ENCODE measurements at regions not wholly inside any gene's neighbourhood (a gene's known extent, or its start where the extent isn't known, plus 50 kb on each side); places are given as distances from the start of the nearest gene placed in this dataset.
"Not testable (repeated sequence)": the region's sequence is repeated elsewhere in the genome, so short reads cannot be mapped to it uniquely, and the experiment has no call there.

DNA sequence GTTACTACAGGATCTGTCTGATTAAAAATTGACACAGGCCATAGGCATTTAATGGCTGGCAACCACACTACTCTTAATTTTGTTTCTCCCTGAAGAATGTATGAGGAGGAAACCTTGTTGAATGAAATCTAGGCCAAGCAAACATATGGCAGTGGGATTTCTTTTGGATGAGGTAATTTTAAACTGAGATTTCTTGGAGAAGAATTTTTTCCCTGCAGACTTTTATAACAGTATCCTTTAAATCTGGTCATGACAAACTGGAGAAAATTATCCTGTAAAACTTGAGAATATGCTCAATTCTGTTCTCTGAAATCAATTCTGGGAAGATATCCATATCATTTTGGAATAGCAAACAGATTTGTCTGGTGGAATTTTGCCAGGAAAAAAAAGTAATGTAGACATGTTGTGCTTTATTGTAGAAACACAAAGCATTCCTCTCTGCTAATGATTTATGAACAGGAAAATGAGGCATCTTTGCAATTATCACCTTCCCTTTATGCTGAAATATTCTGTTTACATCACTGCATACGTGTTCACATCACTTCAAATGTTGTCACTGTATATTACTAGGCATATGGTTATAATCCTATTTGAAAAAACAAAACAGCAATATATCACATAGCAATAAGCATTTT is 108.3 kb upstream of the ARSJ start:
- no peak for DNase-seq (ENCODE audit: low spot score)

DNA sequence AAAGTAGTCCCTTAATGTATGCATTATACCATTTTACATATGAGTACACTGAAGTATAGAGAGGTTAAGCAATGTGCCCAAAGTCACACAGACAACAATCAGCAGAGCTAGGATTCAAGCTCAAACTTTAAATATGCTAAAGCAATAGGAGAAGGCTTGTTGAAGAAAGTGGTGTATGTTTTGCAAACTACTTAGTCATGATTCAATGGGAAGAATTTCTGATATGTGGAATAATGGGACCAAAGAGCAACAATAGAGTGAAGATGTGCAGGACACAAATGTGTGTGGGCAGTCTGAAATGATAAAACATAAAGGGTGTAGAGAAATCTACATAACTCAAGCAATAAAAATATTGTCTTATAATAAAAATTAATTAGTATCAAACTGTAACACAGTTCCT is 109.0 kb upstream of the ARSJ start:
- DNase-seq (ENCODE audit: low spot score): no peak

DNA sequence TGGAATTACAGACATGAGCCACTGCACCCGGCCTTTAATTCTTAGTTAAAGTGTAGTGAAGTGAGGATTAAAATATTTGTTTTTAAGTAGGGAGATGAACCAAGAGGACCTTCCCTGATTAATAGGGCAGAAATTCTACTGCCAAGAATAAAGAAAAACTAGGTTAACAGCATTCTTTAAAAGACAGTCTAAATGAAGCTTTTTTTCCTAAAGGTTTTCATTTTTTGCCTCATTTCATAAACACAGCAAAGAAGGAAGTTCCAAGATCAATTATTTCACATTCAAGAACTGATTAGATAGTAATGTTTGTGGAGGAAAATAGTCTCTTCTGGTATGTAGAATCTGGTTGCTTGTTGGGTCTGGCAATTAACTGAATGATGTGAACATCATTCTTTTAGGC is 112.1 kb upstream of the ARSJ start:
- DNase-seq (ENCODE audit: low spot score): no peak

DNA sequence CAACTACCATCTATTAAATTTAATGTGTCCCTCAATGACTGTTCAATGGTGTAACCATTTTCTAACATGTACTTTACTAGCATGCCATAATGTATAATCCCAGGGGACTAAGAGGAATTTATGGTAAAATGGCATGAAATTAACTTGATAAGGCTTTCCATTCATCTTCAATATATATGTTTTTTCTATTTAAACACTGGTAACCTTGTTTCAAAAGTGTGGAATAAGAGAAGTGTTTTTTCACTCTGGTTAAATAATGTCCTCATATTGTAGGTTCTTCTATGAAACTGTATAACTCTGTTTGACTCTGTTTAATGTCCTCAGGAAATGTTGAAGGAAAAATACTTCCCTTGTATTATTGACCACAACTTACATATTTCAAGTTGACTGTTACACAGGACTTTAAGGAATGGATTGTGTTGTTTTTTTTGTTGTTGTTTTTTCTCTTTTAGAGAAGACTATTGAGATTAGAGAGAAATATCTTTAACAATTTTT is 113.8 kb upstream of the ARSJ start:
- DNase-seq (ENCODE audit: low spot score): no peak

DNA sequence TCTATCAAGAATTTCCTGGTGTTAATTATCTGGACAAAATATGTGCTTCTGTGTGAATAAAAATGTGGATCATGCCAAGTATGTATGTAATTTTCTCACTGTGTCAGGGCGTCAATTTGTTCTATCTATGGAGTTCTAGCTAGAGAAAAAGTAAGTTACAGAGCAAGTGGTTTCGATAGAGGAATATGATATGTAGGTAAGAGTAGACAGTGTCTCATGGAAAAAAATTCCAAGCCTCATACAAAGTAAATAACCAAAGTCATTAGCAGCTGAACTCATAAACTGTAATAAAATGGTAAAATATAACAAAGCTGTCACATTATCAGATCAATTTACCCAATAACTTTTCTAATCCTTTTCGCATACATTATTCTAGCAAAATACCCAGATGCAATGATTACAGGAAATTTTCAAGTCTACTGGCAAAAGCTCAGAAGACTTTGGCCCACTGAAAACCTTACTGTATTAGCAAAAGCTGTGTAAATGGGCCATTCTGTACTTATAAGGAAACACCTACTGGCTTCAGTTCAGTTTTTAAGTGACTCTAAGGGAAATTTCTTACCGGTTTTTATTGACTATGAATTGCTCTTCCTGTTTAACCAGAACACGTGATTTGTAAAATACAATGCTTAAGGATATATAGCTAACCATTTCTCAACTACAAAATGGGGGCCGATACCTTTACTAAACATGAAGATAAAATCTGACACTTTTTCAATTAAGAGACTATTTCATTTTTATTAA is 121.0 kb upstream of the ARSJ start:
- DNase-seq (ENCODE audit: low spot score): no peak

DNA sequence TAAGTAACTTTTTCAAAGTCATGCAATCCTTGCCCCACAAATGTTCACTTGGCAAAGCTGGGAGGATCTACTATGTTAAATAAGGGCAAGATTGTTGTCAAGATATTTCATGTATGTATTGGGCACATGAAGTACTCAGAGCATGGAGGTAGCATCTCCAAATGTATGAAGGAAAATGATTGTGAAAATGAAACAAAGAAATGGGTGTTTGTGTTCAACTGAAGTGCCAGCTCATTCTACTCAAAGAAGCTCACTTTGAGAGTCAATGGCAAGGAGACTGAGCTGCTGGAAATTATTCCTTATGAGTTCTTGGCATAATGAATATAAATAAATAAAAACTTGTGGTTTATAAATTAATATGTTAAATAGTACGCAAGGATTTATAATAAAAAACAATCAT is 124.5 kb upstream of the ARSJ start:
- DNase-seq (ENCODE audit: low spot score): no peak

DNA sequence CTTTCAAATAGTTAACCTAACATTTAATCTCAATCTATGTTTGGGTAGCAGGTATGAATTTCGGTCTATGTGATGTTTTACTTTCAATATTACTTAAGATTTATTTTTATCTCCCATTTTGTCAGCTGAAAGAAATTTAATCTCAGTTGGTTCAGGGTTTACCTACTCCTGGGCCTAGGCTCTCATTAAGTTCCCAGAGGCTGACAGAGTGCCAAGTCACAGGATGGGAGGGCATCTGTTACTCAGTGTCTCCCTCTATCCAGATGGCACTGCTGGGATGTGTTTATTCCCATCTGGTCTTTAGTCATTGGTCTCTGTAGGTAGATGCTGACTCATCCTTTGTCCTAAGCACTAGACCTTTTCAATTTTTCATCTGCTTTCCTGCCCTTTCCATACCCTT is 129.4 kb upstream of the ARSJ start:
- peak; percentile 15 for DNase-seq (ENCODE audit: low spot score)

DNA sequence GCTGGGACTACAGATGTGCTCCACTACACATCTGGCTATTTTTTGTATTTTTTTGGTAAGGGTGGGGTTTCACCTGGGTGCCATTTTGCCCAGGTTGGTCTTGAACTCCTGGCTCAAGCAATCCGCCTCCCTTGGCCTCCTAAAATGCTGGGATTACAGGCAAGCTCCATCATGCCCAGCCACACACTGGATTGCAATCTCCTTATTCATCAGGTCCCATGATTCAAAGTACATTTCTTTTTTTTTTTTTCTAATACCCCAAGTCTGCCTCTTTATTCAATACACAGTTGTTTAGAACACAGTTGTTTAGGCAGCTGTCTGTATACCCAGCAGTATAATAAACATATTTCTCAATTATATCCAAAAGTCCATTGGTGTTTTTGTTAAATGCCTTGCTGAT is 130.3 kb upstream of the ARSJ start:
- no peak for DNase-seq (ENCODE audit: low spot score)

DNA sequence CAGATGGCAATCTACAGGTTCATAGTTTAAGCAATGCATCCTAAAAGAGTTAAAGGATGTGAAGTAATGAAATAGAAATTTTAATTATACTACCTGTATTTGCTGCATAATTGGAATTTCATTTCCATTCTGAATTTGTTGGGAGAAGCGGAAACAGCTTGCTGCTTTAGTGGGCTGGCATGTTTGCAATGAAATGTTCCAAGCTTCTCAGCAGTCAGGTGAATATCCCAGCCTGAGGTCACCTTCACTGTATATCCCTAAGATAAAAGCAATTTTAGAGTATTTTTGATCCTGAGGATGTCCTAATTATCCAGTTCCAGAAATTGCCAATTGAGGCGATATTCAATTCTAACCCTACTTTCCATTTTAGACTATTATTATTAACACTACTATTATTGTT is 136.1 kb upstream of the ARSJ start:
- no peak for DNase-seq (ENCODE audit: low spot score)

DNA sequence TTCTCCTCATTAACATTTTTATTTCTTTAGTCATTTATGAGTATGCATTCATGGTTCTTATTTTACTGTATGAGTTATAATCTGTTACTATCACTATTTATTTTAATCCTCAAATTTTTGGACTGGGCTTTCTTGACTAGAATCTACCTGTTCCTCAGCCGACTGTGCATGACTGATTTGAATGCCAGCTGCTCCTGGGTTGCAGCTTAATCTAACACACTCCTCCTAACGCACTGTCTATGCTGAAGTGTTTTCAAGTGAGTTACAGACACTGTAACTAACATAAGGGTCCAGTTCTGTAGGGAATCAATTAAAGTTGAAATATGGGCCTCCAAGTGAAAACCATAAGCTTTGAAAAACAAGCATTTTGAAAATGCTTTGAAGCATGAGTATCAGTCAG is 137.4 kb upstream of the ARSJ start:
- no peak for DNase-seq (ENCODE audit: low spot score)

DNA sequence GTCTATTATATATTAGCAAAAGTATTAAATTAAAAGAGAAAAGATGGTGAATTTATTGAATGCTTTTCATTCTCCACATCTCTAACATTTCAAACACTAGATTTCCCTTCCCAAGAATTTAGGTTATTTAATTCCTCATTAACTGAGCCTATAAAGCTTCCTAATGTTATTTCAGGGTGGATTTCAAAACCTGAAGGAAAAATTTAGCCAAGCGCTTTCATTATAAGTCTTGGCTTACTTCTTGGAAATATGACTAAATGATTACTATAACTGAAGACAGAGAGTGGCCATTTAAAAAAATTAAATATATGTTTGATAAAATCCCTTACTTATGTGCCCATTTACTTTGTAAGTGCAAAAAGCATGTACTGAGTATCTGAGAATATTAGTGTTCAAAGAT is 141.8 kb upstream of the ARSJ start:
- DNase-seq (ENCODE audit: low spot score): no peak

DNA sequence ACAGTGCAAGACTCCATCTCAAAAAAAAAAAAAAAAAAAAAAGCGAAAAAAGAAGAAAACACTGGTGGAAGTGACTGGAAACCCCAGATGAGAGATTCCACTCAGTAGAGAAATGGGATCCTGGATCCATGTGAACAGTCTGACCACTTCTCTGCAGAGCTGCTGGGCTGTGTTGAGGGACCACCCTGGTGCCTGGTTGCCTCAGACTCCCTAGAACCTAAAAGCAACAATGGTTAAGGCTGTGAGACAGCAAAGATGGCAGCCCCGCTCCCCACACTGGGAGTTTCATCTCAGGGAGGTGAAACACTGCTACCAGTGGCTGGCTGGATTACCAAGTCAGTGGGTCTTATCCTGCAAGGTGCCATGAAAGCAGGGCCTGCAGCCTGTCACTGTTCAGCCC is 152.8 kb upstream of the ARSJ start:
- no peak for DNase-seq (ENCODE audit: low spot score)

DNA sequence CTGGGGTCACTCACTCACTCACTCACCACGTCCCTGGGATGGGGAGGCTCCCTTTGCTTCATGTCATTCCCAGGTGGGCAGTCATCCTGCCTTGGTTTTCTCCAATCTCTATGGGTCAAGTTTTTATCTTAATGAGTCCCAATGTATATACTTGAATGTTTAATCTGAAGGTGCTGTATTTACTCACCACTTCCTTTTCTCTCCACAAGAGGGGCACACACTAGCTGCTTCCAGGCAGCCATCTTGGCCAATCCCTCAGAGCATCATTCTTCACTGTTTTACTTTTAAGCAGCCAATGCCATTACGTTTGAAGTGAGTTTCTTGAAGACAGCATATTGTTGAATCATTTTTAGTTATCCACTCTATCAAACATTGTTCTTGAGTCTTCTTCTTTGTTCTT is 153.4 kb upstream of the ARSJ start:
- DNase-seq (ENCODE audit: low spot score): no peak

DNA sequence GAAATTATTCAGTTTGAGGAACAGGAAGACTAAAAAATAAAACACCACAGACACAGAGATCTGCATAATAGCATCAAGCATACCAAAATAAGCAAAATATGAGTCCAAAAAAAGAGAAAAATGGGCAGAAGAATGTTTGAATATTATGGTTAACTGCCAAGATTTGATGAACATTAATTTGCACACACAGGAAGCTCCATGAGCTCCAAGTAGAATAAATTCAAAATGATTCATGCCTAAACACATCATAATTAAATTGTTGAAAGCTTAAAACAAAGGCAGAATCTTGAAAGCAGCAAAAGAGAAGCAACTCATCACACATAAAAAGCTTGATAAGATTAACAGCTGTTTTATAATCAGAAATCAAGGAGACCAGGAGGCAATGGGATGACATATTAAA is 156.6 kb upstream of the ARSJ start:
- peak; percentile 4 for DNase-seq (ENCODE audit: low spot score)

DNA sequence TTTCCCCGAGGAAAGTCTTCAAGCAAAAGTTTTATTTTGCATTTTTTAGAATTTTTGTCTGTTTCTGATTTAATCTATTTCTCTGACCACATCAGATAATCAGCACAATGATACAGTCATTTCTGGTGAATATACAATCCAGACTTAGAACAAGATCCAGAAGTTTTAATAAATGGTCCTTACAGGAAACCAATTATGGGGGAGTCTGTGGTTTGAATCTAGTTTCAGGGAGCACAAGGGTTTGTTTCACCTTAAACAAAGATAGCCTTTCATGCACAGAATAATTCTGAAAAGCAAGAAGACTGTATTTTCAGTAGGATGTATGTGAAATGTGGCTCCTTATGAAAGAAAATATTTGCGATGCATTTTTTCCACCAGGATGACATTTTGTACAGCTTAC is 158.5 kb upstream of the ARSJ start:
- DNase-seq (ENCODE audit: low spot score): no peak

DNA sequence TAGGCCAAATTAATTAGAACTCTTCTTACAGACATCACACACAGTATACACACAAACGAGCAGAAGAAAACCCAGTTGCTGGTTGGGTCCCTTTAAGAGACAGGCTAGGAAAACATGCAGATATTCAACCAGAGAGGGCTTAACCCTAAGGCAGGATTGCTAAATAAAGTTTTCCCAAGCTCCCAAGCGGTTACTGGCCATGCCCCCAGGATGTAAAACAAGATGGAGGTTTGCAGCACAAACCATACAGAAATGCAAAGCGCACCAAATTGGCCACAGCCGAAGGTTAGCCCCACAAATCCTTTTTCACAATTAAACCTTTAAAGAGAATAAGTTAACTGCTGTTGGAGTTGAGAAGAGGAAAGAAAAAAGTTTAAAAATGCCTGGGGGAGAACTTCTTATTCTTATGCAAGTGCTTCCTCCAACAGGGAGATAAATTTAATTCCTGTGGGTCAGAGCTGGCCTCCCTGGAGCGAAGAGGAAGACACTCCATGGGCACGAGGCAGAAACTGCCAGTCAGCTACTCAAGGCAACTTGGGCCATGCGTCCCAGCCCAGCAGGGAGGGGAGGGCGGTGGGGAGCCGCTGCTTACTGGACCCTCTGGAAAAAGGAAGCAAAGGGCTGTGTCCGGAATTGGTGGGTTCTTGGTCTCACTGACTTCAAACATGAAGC is 167.6 kb upstream of the ARSJ start:
- peak; percentile 23 for DNase-seq (ENCODE audit: low spot score)

DNA sequence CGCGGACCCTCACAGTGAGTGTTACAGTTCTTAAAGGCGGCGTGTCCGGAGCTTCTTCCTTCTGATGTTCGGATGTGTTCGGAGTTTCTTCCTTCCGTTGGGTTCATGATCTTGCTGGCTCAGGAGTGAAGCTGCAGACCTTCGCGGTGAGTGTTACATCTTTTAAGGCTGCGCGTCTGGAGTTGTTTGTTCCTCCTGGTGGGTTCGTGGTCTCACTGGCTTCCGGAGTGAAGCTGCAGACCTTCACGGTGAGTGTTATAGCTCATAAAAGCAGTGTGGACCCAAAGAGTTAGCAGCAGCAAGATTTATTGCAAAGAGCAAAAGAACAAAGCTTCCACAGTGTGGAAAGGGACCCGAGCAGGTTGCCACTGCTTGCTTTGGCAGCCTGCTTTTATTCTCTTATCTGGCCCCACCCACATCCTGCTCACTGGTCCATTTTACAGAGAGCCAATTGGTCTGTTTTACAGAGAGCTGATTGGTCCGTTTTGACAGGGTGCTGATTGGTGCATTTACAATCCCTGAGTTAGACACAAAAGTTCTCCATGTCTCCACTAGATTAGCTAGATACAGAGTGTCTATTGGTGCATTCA is 168.3 kb upstream of the ARSJ start:
- DNase-seq (ENCODE audit: low spot score): not testable (repeated sequence)

DNA sequence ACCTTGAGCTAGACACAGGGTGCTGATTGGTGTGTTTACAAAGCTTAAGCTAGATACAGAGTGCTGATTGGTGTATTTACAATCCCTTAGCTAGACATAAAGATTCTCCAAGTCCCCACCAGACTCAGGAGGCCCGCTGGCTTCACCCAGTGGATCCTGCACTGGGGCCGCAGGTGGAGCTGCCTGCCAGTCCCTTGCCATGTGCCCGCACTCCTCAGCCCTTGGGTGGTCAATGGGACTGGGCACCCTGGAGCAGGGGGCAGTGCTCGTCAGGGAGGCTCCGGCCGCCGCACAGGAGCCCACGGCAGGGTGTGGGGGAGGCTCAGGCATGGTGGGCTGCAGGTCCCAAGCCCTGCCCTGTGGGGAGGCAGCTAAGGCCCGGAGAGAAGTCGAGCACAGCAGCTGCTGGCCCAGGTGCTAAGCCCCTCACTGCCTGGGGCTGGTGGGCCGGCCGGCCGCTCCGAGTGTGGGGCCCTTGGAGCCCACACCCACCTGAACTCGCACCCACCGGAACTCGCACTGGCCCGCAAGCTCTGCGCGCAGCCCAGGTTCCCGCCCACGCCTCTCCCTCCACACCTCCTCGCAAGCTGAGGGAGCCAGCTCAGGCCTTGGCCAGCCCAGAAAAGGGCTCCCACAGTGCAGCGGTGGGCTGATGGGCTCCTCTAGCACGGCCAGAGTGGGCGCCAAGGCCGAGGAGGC is 169.1 kb upstream of the ARSJ start:
- not testable (repeated sequence) for DNase-seq (ENCODE audit: low spot score)

DNA sequence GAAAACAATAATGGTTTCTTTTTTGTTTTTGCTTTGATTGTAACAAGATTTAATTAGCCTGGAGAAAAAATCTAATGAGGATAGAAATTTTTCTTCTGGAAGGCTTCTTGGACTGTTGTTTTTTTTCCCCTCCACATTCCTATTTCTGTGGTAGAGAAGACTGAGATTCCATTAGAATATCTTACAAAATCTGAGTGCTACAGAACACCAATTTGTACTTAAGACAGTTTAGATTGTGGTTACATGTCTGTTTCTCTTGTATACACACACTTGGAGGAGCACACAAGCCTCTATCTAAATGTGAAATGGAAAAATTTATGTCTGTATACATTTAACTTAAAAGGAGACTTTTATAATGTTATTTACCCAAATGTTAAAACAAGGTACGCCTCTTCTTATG is 176.9 kb upstream of the ARSJ start:
- no peak for DNase-seq (ENCODE audit: low spot score)

DNA sequence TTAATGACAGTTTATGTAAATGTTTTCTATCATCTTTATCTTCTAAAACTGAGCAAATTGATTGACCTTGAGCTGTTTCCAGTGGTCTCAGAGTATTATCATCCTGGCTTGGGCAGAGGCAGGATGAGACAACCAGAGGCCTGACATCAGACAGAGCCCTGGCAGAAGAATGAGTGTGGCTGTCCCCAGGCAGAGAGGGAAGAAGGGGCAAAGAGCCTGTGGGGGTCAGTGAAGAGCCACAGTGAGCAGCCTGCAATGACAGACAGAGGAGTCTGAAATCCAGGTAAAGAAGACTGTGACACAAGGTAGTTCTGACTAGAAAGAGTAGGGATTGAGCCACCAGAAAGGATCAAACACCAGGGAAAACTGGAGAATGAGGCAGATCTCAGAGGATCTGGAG is 182.4 kb upstream of the ARSJ start:
- no peak for DNase-seq (ENCODE audit: low spot score)

DNA sequence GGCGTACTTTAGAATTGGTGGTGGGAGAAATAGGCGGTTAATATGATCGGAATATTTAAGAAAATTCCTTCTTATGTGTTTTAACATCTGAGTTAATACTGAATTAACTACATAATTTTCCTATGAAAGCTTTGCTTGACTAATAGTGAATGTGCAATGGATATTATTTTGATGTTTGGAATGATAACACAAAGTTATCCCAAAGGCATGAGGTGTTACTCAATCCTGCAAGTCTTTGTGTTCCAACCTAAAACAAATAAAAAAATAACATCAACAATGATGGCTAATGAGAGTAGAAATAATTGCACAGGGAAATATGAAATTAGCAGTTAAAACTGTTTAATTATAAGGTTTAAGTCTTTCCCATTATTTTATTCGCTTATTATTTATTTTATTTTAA is 183.6 kb upstream of the ARSJ start:
- DNase-seq (ENCODE audit: low spot score): no peak

DNA sequence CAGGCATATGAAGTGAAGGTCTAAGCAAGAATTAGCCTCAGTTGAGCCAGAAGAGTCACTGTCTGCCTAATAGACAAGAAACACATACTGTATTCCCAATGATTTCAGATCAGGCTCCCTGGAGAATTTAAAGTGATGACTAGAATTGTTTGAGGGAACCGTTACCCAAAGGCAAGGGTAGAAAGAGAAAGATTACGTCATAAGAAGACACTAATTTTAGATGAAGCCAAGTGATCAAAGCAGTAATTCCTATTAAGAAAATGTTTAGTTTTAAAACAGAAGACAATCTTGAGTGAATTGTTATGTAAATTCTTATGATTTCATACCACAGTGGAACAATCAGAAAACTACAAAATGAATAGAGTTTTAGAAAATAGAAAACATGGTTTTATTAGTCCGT is 194.5 kb upstream of the ARSJ start:
- DNase-seq (ENCODE audit: low spot score): no peak

Measured in Ammon's horn (tissue), 1 donor.